Activated CD4-positive, alpha-beta T cell treated with anti-CD3 and anti-CD28 coated beads, Interleukin-2, amount 50 U/mL, for 16 hours (primary cell): ENCODE measurements at regions not wholly inside any gene's neighbourhood (a gene's known extent, or its start where the extent isn't known, plus 50 kb on each side); places are given as distances from the start of the nearest gene placed in this dataset.
"Not testable (repeated sequence)": the region's sequence is repeated elsewhere in the genome, so short reads cannot be mapped to it uniquely, and the experiment has no call there.

ENCODE experiments used
- DNase-seq: peaks from one replicate; pipeline ENCODE4 v3.0.0-alpha.2; 2020

DNA sequence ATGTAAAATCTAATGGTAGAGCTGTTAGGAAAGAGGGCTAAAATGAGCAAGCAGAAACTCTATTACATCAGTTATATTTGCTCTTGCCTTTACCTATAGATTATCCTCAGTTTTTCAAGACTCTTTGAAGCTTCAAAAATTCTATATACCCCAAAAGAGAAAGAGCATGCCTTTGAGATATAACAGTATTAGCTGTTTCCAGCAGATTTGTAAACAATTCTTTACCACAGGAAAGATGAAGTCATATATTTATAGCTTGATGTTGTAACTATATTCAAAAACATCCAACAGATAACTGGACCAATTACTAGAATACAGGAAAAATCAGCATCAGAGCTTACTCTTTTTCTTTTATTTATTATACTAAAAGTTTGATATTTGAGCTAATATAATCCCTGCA is 416.2 kb upstream of the TPK1 start:
- no peak for DNase-seq

DNA sequence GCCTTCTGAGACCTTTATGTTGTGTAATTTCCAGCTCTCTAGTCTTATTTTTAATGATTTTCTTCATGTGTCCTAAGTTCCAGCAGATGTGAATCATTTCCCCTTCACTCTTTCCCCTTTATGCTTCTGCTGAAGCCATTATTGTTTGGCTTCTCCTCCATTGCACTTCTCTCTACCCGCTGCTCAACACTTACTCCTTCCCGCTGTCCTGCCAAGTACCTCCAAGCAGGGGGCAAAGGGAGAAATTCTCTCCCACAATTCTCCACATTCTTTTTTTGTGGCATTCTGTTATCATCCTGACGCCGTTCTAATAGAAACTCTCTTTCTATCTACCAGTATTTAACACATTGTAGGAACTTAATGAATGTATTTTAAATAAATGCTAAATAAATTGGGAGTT is 388.9 kb upstream of the TPK1 start:
- DNase-seq = no peak

DNA sequence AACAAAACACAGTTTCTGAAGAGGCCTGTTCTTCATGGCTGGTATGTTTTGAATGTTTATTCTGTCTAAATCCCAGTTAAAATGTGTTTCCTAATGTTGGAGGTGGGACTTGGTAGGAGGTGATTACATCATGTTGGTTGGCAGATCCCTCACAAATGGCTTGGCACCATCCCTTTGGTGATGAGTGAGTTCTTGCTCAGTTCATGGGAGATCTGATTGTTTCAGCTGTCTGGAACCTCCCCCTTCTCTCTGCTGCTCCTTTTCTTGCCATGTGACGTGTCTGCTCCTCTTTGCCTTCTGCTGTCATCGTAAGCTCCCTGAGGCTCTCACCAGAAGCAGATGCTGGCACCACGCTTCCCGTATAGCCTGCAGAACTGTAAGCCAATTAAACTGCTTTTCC is 383.6 kb upstream of the TPK1 start:
- no peak for DNase-seq

DNA sequence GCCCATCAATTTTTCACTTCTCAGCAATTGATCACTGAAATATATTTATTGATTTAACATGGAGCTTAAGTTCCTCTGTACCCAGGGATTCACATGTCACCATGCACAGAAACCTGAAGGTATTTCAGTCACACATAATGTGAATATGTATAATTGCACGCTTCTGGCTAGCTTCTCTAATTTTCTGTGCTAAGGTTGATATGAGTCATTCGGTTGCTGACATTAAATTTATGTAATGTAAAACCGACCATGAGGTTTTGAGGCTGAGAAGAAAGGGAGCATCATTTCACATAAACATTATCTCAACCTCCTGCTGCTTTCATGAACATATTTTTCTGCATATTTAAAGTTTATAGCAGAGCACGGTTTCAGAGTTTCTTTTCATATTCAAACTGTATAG is 381.0 kb upstream of the TPK1 start:
- DNase-seq = no peak

DNA sequence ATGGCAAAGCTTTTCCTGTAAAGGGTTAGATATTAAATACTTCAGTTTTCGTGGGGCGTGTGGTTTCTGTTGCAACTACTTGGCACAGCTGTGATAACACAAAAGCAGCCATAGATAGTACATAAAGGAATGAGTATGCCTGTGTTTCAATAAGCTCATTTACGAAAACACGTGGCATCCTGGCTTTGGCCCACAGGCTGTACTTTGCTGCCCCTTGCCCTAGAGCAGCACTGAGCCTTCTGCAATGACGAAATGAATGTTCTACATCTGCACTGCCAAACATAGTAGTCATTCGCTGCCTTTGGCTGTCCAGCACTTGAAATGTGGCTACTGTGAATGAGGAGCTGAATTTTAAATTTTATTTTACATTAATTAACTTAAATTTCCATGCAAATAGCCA is 376.2 kb upstream of the TPK1 start:
- DNase-seq = no peak

DNA sequence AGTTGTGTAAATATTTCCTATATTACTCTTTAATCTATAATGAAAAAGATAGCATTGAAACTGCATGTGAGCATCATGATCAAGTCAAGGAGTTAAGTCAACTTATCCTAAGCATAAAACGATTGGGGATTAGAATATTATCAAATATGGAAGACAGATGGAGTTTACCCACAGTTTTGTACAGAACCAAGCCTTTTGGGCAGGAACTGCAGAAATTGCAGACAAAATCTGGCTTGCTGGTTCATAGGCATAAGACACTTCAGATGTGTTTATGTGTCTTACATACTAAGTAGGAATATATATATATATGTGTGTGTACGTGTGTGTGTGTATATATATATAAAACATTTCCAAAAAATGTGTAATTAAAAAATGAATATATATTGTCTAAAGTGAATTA is 375.4 kb upstream of the TPK1 start:
- DNase-seq = no peak

DNA sequence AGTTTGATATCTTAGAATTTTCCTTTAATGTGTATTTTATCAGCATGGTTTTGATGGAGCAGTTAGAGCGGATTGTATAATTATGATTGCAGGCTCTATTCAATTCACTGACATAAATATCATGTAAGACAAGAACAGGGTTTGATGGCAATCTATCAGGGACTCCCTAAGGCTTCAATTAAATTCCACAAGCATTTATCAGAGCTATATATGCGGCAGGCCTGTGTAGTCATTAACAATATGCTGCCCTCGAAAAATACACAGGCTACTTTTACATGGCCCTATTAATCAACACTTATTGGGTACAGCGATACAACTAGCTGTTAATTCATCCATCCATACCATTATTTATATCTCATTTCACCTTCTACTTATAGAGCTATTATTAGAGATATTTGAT is 358.1 kb upstream of the TPK1 start:
- DNase-seq = no peak

DNA sequence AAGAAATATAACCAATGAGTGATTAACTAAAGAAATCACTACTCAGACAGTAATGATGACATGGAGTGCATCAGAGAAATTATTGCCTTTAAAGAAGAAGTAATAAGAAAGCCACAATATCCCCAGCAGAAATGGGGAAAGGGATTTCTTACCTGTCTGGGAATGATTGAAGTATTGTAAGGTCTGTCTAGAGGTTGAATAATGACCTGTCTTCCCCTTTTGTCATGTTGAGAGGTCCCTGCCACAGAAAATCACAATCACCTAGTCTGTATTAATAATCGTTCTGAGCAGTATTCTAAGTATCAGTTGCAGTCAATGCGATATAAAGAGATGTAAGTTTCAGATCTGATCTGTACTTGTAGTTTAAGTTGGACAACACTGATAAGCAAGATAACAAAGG is 349.1 kb upstream of the TPK1 start:
- no peak for DNase-seq

DNA sequence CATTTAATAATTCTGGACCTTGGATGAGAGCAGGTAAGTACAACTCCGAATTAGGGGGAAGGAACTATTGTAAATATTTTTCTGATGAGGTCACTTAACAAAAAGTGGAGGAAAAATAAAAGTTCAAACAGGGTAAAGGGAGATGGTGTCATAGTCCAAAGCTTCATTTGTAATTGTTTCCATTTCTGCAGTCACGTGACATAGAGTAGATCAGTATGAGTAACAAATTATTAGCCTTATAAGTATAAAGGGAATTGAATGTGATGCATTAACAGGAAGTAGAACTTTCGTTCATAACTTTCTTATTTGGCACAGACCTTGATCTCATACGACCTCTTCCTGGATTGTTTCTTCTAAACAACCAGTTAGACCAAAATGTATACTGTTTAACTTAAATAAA is 347.2 kb upstream of the TPK1 start:
- DNase-seq = no peak

DNA sequence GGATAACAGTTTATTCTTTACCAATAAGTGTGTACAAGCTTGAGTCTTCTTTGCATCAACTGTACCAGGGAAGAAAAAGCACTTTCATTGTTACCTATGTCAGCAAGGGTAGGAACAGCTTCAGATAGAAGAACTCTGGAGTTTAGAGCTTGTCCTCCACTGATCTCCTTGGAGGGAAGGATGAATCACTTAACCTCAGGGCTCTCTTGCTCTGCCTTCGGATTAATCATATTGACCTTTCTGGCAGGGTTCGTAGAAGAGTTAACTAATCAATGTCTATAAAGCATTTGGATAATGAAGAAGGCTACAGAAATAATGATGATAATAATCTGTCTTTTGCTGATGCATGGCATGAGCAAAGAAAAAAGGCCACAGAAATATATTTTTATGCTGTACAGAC is 339.5 kb upstream of the TPK1 start:
- no peak for DNase-seq

DNA sequence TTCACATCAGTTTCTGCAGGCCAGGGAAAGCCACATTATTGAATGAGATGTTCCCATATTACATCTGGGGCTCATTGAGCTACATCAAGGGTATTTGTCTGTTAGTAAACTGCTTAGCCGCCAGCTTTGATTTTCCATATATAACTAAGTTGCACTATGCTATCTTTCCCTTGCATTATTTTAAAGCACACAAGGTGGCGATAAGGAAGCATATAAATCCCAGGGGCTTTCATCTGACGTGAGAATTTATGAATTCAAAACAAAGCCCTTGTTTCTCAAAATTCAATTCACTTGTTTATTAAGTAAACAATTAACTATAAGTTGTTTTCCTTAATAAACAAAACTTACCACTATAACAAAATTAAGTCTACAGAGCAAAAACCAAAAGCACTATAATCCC is 334.1 kb upstream of the TPK1 start:
- DNase-seq = no peak

DNA sequence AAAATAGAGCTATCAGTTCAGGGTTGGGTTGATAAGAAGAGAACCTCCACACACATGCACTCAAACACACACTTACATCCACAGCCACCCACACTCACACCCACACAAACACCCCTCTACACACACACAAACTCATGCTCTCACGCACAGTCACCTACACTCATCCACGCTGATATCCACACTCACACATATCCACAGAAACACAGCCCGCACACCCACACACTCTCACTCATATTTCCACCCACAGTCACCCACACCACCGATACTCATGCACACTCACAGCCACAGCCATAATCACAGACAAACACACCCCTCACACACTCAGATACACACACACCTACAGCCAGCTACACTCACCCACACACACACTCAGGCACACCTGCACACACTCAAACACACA is 333.0 kb upstream of the TPK1 start:
- DNase-seq = no peak

DNA sequence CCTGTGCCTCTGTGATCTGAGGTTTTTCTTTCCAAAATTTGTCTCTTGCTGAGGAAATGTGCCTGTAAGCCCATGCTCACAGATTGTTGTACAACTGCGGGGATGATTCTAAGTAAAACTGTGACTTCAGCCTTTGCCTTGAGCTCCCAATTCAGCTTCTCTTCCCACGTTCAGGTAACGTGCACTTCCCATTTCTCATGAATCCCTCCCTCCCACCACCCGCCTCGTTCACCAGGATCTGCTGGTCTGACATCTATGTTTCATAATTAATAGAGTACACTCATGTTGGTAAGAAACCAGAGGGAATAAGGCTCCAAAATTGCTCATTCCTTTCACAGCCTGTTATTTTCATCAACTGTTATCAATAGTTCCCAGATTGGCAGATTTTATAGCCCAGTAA is 332.6 kb upstream of the TPK1 start:
- DNase-seq = no peak

DNA sequence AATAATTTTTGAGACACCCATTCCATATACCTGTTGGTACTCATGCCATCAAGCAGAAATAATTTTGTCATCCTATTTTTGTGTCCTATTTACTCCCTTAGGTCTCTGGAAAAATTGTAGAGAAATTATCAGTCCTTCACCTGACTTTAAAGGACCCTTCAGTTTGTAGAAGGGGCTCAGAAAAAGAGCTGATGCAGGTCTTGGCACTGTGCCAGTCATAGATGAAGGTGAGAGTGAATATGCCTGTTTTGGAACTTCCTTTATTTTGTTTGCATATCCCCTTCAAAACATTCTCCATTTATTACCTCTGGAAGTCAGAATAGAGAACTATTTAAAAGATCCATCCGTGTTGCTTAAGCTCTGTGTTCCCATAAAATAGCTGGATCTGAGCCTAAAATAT is 321.0 kb upstream of the TPK1 start:
- DNase-seq = no peak

DNA sequence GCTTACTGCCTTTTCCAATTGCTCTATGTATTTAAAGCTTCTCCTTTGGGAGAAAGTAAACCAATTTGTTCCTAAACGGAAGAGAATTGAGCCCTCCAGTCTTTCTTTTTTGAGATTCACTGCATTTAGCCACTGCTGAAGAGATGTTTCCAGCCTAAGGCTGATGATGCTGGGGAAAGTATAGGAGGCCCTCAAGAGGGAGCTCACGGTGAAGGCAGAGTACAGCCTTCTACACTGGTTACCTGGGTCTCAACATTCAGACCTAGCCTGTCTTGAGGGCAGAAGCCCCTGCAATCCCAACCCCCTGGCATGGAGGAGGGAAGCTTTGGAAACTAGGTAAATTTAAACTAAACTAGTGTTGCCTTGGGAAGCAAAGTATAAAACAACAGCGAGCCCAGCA is 316.7 kb upstream of the TPK1 start:
- DNase-seq = no peak

DNA sequence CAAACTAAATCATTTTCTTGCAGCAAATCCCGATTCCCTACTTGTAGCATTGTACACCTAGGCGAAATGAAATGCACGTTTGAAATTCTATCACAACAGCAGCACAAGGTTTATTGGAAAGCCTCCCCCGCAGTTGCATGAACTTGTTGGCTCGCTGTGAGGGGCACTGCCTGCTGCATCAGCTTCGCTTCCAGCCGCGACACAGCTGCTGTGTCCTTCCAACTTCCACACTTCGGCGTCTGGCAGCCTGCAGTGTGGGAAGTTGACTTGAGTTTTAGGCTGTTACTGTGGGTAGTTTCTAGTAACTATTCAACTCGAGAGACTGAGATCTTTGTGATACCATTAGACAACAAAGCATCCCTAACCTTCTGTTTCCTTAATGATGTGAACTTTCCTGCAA is 315.8 kb upstream of the TPK1 start:
- DNase-seq = no peak

DNA sequence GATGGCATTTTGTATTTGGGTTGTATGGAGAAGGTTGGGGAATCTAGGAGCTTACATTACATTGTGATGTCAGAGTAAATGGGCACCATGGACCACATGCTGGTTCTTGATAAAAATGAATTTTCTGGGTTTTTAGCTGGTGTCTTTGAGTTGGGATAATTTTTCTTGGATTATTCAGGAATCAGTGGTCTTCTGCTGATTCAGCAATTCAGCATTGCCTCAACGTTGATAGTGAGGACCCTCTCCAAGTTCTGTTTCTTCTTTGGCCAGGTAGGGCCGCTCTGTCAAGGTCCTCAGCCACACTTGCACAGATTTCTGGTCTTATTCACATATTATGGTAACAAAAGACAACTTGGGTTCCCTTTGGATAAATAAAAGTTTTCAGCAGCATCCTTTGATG is 312.0 kb upstream of the TPK1 start:
- no peak for DNase-seq

DNA sequence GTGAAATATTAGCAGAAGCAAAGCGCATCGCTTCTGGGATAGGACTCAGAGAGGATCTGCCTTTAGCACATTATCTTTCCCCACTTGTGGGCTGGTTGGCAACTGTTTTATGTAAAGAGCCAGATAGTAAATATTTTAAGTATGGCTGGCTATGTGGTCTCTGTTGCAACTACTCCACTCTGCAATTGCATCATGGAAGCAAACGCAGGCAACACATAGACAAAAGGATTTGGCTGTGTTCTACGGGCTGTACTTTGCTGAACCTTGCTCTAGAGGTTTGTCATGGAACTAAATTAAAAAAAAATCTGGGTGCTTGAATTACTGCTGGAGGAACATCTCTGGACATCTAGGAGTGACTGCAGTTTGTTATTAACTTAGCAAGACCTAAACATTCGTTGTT is 307.8 kb upstream of the TPK1 start:
- DNase-seq = no peak

DNA sequence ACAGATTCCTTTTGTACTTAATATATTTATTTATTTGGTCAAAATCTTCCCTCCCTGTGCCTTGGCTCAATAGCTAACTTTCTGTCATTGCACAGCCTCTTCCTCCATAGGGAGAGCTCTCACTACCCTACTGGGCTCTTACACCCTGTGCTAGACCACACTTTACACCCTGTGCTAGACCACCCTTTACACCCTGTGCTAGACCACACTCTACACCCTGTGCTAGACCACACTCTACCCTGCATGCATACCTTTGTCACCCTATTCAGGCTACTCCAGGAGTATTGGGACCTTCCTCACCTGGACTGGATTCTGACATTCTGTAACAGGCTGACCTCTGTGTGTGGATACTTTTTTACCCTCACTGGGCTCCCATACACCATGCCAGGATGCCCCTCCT is 298.5 kb upstream of the TPK1 start:
- DNase-seq = no peak

DNA sequence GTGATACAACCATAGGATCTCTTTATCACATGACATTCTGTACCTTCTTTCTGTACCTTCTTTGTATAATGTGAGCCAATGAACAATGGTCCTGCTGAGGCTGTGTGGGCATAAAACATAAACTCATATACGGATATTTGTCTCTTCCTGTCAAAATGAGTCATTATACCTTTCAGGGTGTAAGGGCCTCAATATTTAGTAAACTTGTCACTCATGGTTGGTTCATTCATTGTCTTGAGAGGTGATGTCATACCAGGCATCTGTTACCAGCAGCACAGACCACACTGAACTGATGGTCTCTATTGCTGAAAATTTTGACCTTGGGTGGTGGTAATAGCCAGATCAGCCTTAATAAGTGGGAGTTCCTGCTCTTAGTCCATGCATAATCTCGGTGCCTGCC is 287.6 kb upstream of the TPK1 start:
- DNase-seq = no peak

DNA sequence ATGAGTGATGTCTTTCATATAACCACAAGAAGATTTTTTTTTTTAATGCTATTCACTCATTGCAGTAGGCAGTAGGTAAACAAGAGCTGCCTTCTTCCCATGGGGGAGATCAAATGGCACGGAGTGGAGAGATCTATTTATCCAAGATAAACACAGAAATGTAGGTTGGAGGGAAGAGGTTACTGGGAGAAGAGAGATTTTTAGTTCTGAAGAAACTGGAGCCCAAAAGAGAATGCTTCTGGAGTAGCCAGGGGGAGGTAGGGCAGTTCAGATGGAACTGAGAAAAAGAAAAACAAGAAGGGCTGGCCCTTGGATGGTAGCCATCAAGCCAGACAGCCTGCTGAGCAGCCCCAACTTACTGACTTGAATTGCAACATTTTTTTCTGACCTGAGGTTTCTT is 270.1 kb upstream of the TPK1 start:
- no peak for DNase-seq

DNA sequence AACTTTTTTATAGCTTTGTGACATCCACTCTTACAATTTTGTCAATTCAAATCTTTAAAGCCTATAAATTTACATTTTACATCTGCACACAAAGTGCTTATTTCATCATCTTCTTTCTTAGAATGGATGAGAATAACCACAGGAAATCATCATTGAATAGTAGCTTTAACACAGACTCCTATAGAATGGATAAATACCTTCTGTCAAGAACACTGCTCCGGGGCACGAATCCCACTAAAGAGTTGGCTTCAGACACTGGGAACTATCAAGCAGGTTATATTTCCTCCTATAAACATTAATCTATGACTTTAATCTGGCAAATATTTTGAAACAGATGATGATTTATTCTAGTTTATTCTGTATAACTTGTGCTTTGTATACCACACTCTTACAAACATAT is 269.7 kb upstream of the TPK1 start:
- DNase-seq = no peak

DNA sequence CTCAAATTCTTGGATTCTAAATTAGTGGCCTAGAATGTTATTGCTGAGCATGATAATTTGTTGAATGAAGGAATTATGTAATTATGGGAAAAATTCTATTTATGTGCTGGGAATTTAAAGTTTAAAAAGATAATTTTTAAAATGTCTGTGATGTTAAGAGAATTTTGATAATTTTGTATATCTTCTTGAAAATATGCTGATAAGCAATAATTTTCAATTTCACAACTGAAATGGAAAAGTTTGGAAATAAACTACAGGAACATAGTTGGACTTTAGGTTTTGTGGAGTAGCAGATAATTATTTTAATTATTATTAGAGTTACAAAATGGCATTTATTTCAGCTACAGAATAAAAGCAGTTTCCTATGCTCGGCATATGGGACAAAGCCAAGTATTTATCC is 268.5 kb upstream of the TPK1 start:
- DNase-seq = no peak

DNA sequence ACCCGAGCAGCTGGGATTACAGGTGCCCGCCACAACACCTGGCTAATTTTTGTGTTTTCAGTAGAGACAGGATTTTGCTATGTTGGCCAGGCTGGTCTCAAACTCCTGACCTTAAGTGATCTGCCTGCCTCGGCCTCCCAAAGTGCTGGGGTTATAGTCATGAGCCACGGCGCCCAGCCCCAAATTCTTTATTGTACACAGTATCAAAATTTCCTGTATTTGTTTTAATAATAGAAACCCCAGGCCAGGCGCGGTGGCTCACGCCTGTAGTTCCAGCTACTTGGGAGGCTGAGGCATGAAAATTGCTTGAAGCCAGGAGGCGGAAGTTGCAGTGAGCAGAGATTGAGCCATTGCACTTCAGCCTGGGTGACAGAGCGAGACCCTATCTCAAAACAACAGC is 266.3 kb upstream of the TPK1 start:
- not testable (repeated sequence) for DNase-seq

DNA sequence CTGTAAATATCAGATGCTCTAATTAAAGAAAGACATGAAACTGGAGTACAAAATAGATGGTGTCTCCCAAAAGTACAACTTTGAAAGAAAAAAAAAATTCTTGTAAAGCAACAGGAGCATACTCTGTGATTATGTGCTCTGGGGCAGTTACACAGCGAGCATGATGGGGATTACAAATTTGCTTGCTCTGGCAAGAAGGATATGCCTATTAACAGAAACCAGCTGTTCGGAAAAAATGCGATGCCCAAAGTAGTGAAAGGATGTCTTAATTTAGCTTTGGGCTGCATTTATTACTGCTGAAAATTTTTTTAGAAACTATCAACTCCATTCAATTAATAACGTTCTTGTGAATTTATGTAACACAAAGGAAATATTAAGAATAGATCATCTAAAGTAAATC is 256.9 kb upstream of the TPK1 start:
- no peak for DNase-seq

DNA sequence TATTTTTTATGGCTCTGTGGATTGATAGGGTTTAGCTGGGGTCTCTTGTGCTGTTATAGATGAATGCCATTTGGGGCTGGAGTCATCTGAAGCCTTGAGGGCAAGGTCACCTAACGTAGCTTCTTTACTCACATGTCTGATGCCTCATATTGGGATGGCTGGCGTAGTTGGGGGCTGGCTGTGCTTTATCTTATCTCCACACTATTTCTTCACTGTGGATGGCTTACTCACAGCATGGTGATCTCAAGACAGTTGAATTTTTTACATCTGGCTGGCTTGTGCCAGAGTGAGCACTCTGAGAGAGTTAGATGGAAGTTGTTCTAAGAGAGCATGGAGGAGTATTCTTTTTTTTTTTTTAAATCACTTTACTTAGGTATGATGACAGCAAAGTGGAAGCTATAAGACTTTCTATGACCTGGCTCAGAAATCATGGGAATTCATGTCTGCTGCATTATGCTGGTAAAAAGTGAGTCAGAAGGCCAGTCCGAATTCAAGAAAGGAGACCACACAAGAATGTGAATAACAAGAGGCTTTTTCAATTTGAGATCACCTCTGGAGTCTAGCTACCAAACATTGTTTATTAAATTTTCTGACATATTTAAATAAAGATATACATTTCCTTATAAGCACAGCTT is 252.4 kb upstream of the TPK1 start:
- no peak for DNase-seq
